HL-60 (cell line): ENCODE measurements at regions not wholly inside any gene's neighbourhood (a gene's known extent, or its start where the extent isn't known, plus 50 kb on each side); places are given as distances from the start of the nearest gene placed in this dataset.

Source experiments
- CTCF ChIP-seq: IDR thresholded peaks from one replicate; pipeline ENCODE4 v1.5.1; 2011; ENCODE audit warnings: low read length, control low read depth, inconsistent platforms; ENCODE audit not compliant: insufficient read depth
- POLR2AphosphoS5 ChIP-seq: IDR thresholded peaks from 2 replicates; pipeline ENCODE4 v1.6.1; 2012; ENCODE audit warnings: low read depth
- REST ChIP-seq: IDR thresholded peaks from 2 replicates; pipeline ENCODE4 v1.6.1; 2012; ENCODE audit warnings: low read depth; ENCODE audit not compliant: insufficient replicate concordance

- no peak for TF ChIP-seq CTCF
- TF ChIP-seq POLR2AphosphoS5: no peak
- no peak for TF ChIP-seq REST
Observed at GRCh38 chr10:18753312-18753895, 94.2 kb downstream of the ARL5B start.
